Smooth muscle cell (in vitro differentiated cells): ENCODE measurements at regions not wholly inside any gene's neighbourhood (a gene's known extent, or its start where the extent isn't known, plus 50 kb on each side); places are given as distances from the start of the nearest gene placed in this dataset.

Experiments used
- DNase-seq: peaks from one replicate; lab custom pipeline; 2025; ENCODE audit not compliant: unreplicated experiment; lab: John Stamatoyannopoulos, UW
- H2AFZ ChIP-seq: fragments of 200-600 bp; sonication (generic); 2 replicates; pipeline ENCODE4 v1.6.0; 2016; ENCODE audit warnings: antibody characterized with exemption, low read depth, mild to moderate bottlenecking
- H3F3A ChIP-seq: fragments of 200-600 bp; sonication (generic); 2 replicates; pipeline ENCODE4 v1.6.0; 2017; ENCODE audit warnings: antibody characterized with exemption, low read depth
- H3K27ac ChIP-seq: fragments of 200-600 bp; sonication (generic); 2 replicates; pipeline ENCODE4 v1.5.1; 2016; ENCODE audit warnings: low read depth, mild to moderate bottlenecking
- H3K27me3 ChIP-seq: fragments of 200-600 bp; sonication (generic); 2 replicates; pipeline ENCODE4 v1.6.1; 2016; ENCODE audit warnings: low read depth, mild to moderate bottlenecking
- H3K36me3 ChIP-seq: fragments of 200-600 bp; sonication (generic); 2 replicates; pipeline ENCODE4 v1.5.1; 2016; ENCODE audit warnings: low read depth
- H3K4me1 ChIP-seq: fragments of 200-600 bp; sonication (generic); 2 replicates; pipeline ENCODE4 v1.5.1; 2016; ENCODE audit warnings: low read depth
- H3K4me2 ChIP-seq: fragments of 200-600 bp; sonication (generic); 2 replicates; pipeline ENCODE4 v1.6.0; 2016; ENCODE audit warnings: mild to moderate bottlenecking
- H3K4me3 ChIP-seq: fragments of 200-600 bp; sonication (generic); 2 replicates; pipeline ENCODE4 v1.5.1; 2016; ENCODE audit warnings: mild to moderate bottlenecking
- H3K79me2 ChIP-seq: fragments of 200-600 bp; sonication (generic); 2 replicates; pipeline ENCODE4 v1.6.0; 2016; ENCODE audit warnings: low read depth, mild to moderate bottlenecking
- H3K9ac ChIP-seq: fragments of 200-600 bp; sonication (generic); 2 replicates; pipeline ENCODE4 v1.6.0; 2016; ENCODE audit warnings: low read depth
- H3K9me3 ChIP-seq: fragments of 200-600 bp; sonication (generic); replicated peaks from 2 replicates; pipeline ENCODE4 v1.5.1; 2016; ENCODE audit warnings: low read depth
- H4K20me1 ChIP-seq: fragments of 200-600 bp; sonication (generic); 2 replicates; pipeline ENCODE4 v1.6.0; 2016; ENCODE audit warnings: low read depth
- CTCF ChIP-seq: fragments of 200-600 bp; sonication (generic); IDR thresholded peaks from 2 replicates; pipeline ENCODE4 v1.5.1; 2017; ENCODE audit warnings: borderline replicate concordance, mild to moderate bottlenecking, antibody characterized with exemption; ENCODE audit not compliant: insufficient read depth, poor library complexity, severe bottlenecking
- WGBS: methylation state at CpG from one replicate; pipeline ENCODE4 v1.1.7; 2016; ENCODE audit warnings: low lambda C conversion rate; 5-methylcytosine and 5-hydroxymethylcytosine counted together

- Histone ChIP-seq H3K27me3 (no peaks in the 10 kb centered on the region), H3K4me1 (no peaks in the 10 kb centered on the region), H3K9me3 (no peaks in the 10 kb centered on the region), H3K4me3 (no peak overlapping the region), H3F3A (no peaks in the 10 kb centered on the region), H3K4me2 (no peak overlapping the region), H3K9ac (no peak overlapping the region), H3K79me2 (no peaks in the 10 kb centered on the region), H3K36me3 (no peaks in the 10 kb centered on the region), H2AFZ (no peak overlapping the region), H3K27ac (no peak overlapping the region), H4K20me1 (no peaks in the 10 kb centered on the region)
- no peak for TF ChIP-seq CTCF
- DNase-seq = no peak
- WGBS = 87% methylated on average over 3 of the region's 3 CpGs
These were observed 447.2 kb upstream of the NR5A2 start for GRCh38 chr1:199580300-199580699.

- Histone ChIP-seq H3K9me3 (no peaks in the 10 kb centered on the region), H3K4me1 (no peaks in the 10 kb centered on the region), H3K4me3 (no peak overlapping the region), H3K79me2 (no peaks in the 10 kb centered on the region), H3K27me3 (no peaks in the 10 kb centered on the region), H3K9ac (no peak overlapping the region), H2AFZ (no peak overlapping the region), H3K4me2 (no peak overlapping the region), H3K36me3 (no peaks in the 10 kb centered on the region), H3K27ac (no peak overlapping the region), H4K20me1 (no peaks in the 10 kb centered on the region), H3F3A (no peaks in the 10 kb centered on the region)
- no peak for TF ChIP-seq CTCF
- DNase-seq = no peak
These were observed 442.1 kb upstream of the NR5A2 start for GRCh38 chr1:199585392-199585791.

GRCh38 chr1:199590708-199591107 is 436.8 kb upstream of the NR5A2 start:
- Histone ChIP-seq H3K9me3 (no peaks in the 10 kb centered on the region), H3K27ac (no peak overlapping the region), H3K4me1 (no peaks in the 10 kb centered on the region), H3K9ac (no peak overlapping the region), H3K4me3 (no peak overlapping the region), H3K27me3 (no peaks in the 10 kb centered on the region), H3K79me2 (no peaks in the 10 kb centered on the region), H3K36me3 (no peaks in the 10 kb centered on the region), H3K4me2 (no peak overlapping the region), H4K20me1 (no peaks in the 10 kb centered on the region), H3F3A (no peaks in the 10 kb centered on the region), H2AFZ (no peak overlapping the region)
- TF ChIP-seq CTCF = no peak
- WGBS = 82% methylated on average over 2 of the region's 2 CpGs
- no peak for DNase-seq

GRCh38 chr1:199591468-199591867 is 436.0 kb upstream of the NR5A2 start:
- no peaks in the 10 kb centered on the region for H4K20me1 ChIP-seq
- H3K4me2 ChIP-seq = no peak overlapping the region
- H3K9ac ChIP-seq = no peak overlapping the region
- H3K4me1 ChIP-seq = no peaks in the 10 kb centered on the region
- no peaks in the 10 kb centered on the region for H3K9me3 ChIP-seq
- 92% methylated on average over 3 of the region's 3 CpGs for WGBS
- no peak overlapping the region for H3K27ac ChIP-seq
- TF ChIP-seq CTCF = no peak
- no peak overlapping the region for H2AFZ ChIP-seq
- H3K36me3 ChIP-seq = no peaks in the 10 kb centered on the region
- H3K4me3 ChIP-seq = no peak overlapping the region
- DNase-seq = no peak
- H3K27me3 ChIP-seq = no peaks in the 10 kb centered on the region
- H3K79me2 ChIP-seq = no peaks in the 10 kb centered on the region
- no peaks in the 10 kb centered on the region for H3F3A ChIP-seq
